HG02588 (cell line): ENCODE measurements at regions not wholly inside any gene's neighbourhood (a gene's known extent, or its start where the extent isn't known, plus 50 kb on each side); places are given as distances from the start of the nearest gene placed in this dataset.

Experiments used
- ATAC-seq: cut with Tn5 transposase; IDR thresholded peaks from one replicate; pipeline ENCODE4 v1.9.1; 2021; ENCODE audit warnings: mild to moderate bottlenecking, moderate library complexity; ENCODE audit not compliant: unreplicated experiment

- no peak for ATAC-seq
These were observed 410.0 kb upstream of the SOX9 start for GRCh38 chr17:71710816-71711215.

DNA sequence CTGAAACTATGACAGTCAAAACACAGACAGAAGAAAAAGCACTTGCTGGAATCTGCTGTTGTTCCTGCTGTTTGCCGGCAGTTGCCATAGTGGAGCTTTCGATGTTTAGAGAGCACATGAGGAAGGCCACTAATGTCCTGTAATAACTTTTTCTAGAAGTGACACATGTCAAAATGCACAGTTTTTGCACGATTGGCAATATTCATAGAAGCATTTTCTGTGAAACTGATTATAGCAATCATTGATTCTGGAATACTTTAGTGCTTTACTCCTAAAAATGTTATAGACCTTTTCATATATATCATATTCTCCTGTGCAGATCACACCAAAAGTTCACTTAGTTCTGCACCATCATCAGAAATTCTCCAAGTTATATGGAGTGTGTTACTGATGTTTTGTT is 407.0 kb upstream of the SOX9 start:
- ATAC-seq: no peak

DNA sequence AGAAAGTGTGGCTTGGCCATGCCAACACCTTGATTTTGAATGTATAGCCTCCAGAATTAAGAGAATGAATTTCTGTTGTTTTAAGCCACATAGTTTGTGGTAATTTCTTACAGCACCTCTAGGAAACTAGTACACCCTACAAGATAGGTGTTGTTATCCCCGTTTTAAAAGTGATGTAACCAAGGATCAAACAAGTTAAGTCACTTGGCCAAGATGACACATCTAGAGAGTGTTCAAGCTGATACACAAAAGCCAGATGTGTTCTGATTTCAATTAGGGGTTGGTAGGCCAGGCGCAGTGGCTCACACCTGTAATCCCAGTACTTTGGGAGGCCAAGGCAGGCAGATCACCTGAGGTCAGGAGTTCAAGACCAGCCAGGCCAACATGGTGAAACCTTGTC is 396.5 kb upstream of the SOX9 start:
- ATAC-seq: no peak

DNA sequence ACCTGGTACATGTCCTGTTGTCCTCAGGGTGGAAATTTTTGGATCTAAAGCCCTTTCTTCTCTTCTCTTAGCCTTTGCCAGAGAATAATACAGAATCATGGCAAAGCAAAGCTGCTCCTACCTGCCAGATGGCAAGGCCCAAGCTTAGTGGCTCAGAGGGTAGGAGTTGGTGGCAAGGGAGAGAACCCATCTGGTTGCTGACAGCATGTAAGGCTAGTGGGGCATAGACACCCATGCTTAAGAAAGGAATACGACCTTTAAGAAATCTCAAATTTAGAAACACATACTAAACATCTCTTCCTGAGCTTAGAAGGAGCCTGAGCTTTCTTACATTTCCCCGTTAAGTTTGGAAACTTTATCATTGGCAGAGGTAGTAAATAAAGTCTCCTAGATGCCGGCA is 395.0 kb upstream of the SOX9 start:
- ATAC-seq: no peak

- ATAC-seq: no peak
These were observed 394.5 kb upstream of the SOX9 start for GRCh38 chr17:71726341-71726740.

GRCh38 chr17:71727292-71727691 is 393.5 kb upstream of the SOX9 start:
- no peak for ATAC-seq

DNA sequence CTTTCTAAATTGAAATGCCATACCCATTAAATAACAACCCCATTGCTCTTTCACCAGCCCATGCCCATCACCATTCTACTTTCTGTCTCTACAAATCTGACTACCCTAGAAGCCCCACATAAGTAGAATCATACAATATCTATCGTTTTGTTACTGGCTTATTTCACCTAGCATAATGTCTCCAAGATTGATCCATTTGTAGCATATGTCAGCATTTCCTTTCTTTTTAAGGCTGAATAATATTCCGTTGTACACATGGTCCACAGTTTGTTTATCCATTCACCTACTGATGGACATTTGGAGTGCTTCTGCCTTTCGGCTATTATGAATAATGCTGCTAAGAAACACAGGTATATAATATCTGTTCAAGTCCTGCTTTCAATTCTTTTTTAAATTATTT is 393.1 kb upstream of the SOX9 start:
- no peak for ATAC-seq

DNA sequence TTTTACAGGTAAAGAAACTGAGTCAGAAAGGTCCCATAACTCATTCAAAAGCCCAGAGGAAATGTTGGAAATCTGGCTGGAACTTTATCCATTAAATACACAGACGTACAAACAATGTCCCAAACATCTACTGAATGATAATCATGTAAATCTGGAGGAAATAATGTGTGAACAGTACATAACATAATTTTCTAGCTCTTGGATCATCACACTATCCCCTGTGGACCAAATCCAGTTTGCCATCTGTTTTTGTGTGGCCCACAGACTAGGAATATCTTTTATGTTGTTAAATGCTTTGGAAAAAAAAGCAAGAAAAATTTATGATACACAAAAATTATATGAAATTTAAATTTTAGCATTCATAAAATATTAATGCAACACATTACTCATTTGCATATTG is 389.9 kb upstream of the SOX9 start:
- ATAC-seq: no peak

DNA sequence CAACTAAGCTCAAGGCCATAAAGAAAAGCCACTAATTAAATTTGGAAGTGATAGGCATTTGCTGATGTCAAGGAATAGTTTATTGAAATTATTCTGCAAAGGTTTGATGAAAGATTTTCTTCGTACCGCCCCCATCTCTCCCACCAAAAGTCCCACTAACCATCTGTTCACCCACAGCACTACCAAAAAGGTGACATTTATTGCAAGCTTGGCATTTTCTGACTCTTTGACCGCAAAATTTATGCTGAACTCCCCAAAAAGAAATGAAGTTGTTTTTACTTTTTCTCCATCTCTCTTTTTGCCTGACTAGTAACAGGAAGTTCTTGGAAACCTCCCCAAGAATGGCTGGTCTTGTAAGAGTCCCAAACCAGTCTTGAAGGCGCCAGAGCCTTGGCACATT is 384.9 kb upstream of the SOX9 start:
- ATAC-seq: no peak

DNA sequence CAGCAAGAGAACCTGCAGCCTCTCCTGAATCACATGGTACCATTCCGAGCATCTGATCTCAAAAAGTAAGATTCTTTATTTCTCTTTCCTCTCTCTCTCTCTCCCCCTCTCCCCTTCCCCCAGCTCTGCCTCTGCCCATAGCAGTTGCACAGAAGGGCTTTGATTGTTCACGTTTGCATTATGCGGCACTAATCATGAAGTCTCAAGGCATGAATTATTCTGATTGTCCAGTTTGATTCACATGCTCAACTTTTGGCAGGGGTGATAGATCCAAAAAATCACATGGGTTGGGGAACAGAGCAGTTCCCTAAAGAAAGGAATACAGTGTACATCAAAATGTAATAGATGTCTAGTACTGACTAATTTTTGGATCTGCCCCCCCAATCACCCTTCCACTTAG is 380.0 kb upstream of the SOX9 start:
- ATAC-seq: no peak

- ATAC-seq: no peak
These were observed 379.0 kb upstream of the SOX9 start for GRCh38 chr17:71741836-71742235.

DNA sequence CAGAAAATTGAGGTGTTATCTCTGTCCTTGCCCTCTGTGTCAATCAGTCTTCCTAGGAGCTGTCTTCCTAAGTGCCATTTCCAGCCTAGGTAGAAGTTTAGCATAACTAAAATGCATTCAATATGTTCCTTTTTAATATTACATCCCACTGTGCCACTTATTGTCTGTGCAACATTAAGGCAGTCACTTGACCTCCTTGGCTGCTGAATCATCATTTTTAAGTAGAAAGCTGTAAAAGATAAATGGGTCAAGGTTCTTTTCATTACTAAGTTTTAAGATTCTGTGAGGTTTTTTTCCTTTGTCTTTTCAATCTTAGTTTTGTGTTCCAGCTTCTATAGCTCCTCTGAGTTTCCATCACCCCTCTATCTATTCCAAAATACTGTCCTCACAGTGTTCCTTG is 371.9 kb upstream of the SOX9 start:
- no peak for ATAC-seq

DNA sequence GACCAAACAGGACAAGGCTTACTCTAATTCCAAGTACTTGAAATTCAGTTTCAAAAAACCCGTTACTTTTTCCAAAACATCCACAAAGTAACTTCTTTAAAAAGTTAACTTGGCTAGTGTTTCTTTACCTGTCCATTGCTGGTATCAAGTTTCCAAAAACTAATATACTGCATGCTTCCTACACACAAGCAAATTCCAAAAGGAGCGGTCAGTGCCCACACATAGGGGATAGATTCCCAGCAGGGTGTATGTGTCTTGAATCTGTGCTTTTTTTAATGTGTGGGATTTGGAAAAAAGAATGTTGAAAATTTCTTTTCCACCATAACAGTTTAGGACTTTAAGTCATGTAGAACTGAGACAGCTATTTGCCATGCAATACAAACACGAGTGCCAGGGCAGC is 367.8 kb upstream of the SOX9 start:
- ATAC-seq: no peak

DNA sequence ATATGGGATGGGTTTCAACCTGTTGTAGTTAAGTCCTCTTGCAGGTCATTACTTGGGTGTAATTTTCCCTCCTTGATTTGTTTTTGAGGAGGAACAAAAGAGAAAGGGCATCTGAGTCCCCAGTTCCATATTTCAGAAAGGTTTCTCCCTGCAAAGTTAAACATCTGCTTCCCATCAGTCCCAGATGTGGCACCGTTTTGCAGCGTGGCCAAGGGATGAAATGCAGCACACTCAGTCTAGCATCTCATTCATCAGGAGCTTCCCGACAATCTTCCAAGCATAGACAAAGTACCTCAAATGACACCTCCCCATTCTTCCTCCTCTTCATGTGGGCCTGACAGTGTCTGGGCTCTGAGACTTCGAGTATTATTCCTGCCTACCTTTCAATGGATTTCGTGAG is 363.7 kb upstream of the SOX9 start:
- no peak for ATAC-seq

DNA sequence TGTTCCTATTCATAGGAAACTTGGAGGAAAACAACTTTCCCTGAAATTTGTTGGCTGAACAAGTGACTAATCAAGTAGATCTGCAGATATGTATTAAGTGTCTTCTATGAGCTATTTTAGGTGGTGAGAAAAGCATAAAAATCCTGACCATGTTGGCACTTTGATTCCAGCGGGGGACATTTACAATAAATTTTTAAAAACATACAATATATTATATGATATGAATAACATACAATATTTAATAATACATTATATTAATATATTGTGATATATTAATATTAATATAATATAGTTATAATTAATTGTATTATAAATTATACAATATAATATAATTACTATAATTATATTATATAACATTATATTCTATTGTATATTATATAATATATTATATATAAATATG is 362.9 kb upstream of the SOX9 start:
- no peak for ATAC-seq

DNA sequence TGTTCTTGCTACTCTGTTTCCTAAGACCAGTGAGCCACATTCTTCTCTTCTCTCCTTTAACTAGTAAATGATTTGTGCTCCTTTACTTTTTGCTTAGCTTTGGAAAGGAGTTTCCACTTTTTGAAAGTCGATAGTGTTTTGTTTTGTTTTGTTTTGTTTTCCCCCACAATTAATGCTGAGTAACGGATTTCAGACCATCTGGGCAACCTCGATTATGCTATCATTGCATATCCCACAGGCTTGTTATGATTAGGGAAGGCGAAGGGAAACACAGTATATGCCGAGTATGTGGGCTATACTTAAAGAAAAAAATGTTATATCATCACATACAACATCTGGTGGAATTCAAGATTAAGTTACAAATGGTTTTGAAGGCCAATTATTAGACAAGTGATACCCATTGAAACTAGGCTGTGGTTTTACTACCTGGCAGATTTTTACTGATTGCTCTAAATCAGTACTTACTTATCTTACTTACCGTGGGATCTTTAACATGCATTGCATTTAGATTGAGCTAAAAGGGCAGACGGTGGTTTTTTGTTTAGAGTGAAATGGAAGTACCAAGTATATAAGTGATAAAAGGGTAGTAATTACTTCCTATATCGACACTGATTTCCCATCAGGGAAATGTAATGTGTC is 361.3 kb upstream of the SOX9 start:
- no peak for ATAC-seq

DNA sequence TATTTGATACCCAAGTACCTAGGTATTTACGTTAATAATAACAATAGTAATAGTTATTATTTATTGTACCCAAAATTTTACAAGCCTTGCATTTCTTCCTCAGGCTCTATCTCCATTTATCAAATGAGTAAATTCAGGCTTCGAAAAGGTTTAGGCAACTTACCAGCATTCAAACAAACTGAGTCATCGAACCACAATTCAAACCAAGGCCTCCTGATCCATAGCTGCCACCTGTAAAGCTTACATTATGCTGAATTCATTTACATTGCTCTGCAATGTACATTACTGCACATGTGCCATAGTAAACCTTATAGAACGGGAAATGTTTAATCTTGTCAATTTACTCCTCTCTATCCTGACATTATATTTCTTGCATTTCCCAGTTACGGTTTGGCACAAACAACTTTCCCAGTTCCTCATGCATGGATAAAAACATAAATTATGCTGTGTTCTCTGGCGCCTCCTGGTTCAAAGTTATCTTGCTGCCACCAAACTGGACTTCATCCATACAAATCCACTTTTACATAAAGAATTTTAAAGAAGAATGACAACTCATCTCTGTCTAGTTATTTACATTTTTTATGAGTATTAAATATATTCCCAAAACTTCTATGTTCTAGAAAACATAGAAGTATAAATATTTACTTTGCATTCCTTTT is 360.6 kb upstream of the SOX9 start:
- no peak for ATAC-seq

DNA sequence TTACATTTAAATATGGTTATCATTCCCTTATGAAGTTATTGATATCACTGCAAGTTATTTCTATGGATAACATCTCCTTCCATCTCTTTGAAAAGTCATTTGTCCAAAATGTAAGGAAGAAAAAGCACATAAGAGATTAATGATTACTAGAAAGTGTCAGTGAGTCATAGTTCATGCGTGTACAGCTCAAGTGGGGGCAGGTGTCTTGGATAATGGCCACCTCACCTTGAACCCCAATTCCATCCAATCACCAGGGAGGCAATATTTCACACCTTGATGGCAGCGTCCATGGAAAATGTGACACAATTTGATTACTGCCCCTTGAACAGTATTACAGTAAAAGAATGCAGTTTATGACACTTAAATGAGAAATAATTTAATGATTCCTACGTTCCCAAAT is 358.3 kb upstream of the SOX9 start:
- ATAC-seq: no peak

GRCh38 chr17:71764505-71764904 is 356.3 kb upstream of the SOX9 start:
- no peak for ATAC-seq

- ATAC-seq: no peak
These were observed 355.4 kb upstream of the SOX9 start for GRCh38 chr17:71765437-71765836.

GRCh38 chr17:71769850-71770249 is 351.0 kb upstream of the SOX9 start:
- ATAC-seq: no peak

DNA sequence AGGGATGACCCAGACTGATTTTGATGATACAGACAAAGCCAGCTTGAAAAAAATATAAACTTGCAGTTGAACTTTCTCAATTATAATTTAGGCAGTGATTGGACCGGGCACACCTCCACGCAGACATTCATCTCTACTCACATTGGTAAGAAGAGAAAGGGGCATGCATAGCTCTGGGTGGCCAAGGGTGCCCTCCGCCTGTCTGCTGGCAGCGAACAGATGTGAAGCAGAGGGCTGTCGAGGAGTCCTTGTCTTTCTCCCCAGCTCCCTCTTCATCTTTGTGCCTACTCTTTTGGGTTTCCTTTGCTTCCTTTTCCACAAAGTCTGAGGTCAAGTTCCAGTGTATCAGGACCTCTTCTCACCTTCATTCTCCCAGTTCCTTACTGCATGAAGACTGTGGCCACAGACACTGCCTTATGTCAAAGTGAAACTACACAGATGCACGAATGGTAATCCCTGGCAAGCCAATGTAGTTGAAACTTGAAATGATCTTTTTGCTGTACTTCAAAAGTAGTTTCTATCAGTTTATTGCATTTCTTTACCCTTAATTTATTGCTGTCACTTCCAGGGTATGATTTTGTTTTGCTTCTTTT is 343.7 kb upstream of the SOX9 start:
- ATAC-seq: no peak

- ATAC-seq: no peak
These were observed 341.3 kb upstream of the SOX9 start for GRCh38 chr17:71779482-71779881.
